H1 (cell line): ENCODE measurements at regions not wholly inside any gene's neighbourhood (a gene's known extent, or its start where the extent isn't known, plus 50 kb on each side); places are given as distances from the start of the nearest gene placed in this dataset.

Experiments used
- SIX5 ChIP-seq: IDR thresholded peaks from 2 replicates; pipeline ENCODE4 v1.6.1; 2011; ENCODE audit warnings: mild to moderate bottlenecking, low read depth, low read length
- TF ChIP-seq, protein P1 (sequence below): fragments of 300-600 bp; sonication (generic); IDR thresholded peaks from 2 replicates; pipeline ENCODE4 v1.7.1; 2012; ENCODE audit warnings: low read length, moderate library complexity, mild to moderate bottlenecking, inconsistent platforms; ENCODE audit not compliant: insufficient replicate concordance

DNA sequence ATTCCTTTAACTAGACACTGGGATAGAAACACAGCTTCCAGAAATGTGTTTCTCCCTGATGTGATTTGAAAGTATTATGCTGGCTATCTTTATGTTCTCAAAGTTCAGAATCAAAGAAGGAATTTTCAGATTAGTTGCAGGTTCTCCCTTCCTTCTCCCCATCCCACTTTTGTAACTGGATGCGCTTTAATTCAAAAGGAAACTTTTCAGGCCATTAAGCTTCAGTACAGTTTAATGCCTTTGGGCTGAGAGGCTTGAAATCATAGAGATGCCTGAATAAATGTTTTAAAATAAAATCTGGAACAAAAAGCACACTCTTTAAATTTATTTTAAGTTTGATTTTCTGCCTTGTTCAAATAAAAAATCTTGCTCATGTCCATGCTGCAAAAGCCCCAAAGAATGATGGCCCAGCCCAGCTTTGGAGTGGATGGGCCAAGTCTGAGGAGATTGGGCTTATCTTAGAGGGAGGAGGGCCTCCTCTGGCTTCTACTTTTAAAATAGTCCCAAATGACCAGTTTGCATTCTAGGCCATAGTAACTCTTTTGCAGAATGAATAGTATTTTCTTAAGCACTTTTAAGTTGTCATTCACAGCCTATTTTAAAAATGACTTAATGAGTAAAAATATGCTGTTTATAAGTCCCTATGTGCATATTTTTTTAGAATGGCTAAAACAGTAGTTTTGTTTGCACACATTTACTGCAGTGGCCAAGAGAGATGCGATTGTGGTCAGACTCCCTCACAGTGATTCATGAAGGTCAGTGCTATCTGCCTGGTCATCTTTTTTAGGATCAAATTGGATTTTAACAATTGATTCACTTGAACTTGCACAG, 129.2 kb downstream of the MTX2 start (continued):
- TF ChIP-seq, protein P1, sequence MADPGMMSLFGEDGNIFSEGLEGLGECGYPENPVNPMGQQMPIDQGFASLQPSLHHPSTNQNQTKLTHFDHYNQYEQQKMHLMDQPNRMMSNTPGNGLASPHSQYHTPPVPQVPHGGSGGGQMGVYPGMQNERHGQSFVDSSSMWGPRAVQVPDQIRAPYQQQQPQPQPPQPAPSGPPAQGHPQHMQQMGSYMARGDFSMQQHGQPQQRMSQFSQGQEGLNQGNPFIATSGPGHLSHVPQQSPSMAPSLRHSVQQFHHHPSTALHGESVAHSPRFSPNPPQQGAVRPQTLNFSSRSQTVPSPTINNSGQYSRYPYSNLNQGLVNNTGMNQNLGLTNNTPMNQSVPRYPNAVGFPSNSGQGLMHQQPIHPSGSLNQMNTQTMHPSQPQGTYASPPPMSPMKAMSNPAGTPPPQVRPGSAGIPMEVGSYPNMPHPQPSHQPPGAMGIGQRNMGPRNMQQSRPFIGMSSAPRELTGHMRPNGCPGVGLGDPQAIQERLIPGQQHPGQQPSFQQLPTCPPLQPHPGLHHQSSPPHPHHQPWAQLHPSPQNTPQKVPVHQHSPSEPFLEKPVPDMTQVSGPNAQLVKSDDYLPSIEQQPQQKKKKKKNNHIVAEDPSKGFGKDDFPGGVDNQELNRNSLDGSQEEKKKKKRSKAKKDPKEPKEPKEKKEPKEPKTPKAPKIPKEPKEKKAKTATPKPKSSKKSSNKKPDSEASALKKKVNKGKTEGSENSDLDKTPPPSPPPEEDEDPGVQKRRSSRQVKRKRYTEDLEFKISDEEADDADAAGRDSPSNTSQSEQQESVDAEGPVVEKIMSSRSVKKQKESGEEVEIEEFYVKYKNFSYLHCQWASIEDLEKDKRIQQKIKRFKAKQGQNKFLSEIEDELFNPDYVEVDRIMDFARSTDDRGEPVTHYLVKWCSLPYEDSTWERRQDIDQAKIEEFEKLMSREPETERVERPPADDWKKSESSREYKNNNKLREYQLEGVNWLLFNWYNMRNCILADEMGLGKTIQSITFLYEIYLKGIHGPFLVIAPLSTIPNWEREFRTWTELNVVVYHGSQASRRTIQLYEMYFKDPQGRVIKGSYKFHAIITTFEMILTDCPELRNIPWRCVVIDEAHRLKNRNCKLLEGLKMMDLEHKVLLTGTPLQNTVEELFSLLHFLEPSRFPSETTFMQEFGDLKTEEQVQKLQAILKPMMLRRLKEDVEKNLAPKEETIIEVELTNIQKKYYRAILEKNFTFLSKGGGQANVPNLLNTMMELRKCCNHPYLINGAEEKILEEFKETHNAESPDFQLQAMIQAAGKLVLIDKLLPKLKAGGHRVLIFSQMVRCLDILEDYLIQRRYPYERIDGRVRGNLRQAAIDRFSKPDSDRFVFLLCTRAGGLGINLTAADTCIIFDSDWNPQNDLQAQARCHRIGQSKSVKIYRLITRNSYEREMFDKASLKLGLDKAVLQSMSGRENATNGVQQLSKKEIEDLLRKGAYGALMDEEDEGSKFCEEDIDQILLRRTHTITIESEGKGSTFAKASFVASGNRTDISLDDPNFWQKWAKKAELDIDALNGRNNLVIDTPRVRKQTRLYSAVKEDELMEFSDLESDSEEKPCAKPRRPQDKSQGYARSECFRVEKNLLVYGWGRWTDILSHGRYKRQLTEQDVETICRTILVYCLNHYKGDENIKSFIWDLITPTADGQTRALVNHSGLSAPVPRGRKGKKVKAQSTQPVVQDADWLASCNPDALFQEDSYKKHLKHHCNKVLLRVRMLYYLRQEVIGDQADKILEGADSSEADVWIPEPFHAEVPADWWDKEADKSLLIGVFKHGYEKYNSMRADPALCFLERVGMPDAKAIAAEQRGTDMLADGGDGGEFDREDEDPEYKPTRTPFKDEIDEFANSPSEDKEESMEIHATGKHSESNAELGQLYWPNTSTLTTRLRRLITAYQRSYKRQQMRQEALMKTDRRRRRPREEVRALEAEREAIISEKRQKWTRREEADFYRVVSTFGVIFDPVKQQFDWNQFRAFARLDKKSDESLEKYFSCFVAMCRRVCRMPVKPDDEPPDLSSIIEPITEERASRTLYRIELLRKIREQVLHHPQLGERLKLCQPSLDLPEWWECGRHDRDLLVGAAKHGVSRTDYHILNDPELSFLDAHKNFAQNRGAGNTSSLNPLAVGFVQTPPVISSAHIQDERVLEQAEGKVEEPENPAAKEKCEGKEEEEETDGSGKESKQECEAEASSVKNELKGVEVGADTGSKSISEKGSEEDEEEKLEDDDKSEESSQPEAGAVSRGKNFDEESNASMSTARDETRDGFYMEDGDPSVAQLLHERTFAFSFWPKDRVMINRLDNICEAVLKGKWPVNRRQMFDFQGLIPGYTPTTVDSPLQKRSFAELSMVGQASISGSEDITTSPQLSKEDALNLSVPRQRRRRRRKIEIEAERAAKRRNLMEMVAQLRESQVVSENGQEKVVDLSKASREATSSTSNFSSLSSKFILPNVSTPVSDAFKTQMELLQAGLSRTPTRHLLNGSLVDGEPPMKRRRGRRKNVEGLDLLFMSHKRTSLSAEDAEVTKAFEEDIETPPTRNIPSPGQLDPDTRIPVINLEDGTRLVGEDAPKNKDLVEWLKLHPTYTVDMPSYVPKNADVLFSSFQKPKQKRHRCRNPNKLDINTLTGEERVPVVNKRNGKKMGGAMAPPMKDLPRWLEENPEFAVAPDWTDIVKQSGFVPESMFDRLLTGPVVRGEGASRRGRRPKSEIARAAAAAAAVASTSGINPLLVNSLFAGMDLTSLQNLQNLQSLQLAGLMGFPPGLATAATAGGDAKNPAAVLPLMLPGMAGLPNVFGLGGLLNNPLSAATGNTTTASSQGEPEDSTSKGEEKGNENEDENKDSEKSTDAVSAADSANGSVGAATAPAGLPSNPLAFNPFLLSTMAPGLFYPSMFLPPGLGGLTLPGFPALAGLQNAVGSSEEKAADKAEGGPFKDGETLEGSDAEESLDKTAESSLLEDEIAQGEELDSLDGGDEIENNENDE: no peak
- TF ChIP-seq SIX5: no peak
